Suprapubic skin (tissue), 4 donors: ENCODE measurements at regions not wholly inside any gene's neighbourhood (a gene's known extent, or its start where the extent isn't known, plus 50 kb on each side); places are given as distances from the start of the nearest gene placed in this dataset.

Source experiments
- POLR2A ChIP-seq, 2 donors: fragments of 450-650 bp; IDR thresholded peaks; one replicate each; pipeline ENCODE4 v1.6.1; 2017; ENCODE audit warnings: antibody characterized with exemption in 2 of 2, mild to moderate bottlenecking in 2 of 2, moderate library complexity in 2 of 2
- POLR2AphosphoS5 ChIP-seq, 3 donors: sonication (generic); formaldehyde crosslinking; IDR thresholded peaks; one replicate each; pipeline ENCODE4 v1.6.1; 2017; ENCODE audit warnings: antibody characterized with exemption in 3 of 3
- TF ChIP-seq, protein P1 (sequence below), 2 donors: fragments of 200-600 bp in 1 of 2; fragments of 450-650 bp in 1 of 2; sonication (generic) in 1 of 2; IDR thresholded peaks; one replicate each; pipeline ENCODE4 v1.5.1; 2016 to 2019; ENCODE audit warnings: antibody characterized with exemption in 2 of 2, mild to moderate bottlenecking in 1 of 2, moderate library complexity in 1 of 2

DNA sequence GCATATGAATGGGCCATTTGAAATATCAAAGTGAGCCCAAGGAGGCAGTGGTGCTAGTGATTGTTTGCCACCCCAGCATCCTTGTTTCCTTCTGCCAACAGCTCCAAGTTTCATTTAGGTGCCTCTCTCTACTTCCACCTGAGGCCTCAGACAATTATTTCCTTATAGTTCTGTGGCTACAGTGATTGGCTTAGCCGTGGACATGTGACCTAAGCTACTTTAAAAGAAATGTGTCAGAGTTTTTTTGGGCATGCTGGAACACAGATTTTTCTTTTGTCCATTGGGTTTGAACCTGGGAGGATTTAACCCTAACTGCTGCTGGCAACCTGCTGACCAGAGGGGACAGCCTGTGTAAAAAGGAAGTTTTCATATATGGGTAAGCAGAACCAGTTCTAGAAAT is 319.4 kb downstream of the CD109 start:
- TF ChIP-seq, protein P1, sequence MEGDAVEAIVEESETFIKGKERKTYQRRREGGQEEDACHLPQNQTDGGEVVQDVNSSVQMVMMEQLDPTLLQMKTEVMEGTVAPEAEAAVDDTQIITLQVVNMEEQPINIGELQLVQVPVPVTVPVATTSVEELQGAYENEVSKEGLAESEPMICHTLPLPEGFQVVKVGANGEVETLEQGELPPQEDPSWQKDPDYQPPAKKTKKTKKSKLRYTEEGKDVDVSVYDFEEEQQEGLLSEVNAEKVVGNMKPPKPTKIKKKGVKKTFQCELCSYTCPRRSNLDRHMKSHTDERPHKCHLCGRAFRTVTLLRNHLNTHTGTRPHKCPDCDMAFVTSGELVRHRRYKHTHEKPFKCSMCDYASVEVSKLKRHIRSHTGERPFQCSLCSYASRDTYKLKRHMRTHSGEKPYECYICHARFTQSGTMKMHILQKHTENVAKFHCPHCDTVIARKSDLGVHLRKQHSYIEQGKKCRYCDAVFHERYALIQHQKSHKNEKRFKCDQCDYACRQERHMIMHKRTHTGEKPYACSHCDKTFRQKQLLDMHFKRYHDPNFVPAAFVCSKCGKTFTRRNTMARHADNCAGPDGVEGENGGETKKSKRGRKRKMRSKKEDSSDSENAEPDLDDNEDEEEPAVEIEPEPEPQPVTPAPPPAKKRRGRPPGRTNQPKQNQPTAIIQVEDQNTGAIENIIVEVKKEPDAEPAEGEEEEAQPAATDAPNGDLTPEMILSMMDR (IDR thresholded peaks at IDR 0.05): no peak
- TF ChIP-seq POLR2A (IDR thresholded peaks at IDR 0.05) (no peak), POLR2AphosphoS5 (IDR thresholded peaks at IDR 0.05) (no peak)
